ENCODE measurements at regions not wholly inside any gene's neighbourhood (a gene's known extent, or its start where the extent isn't known, plus 50 kb on each side); places are given as distances from the start of the nearest gene placed in this dataset.

- no peak for DNase-seq (ENCODE audit: low read depth in 4 of 4, low spot score in 3 of 4)
Observed at GRCh38 chr2:128731994-128732650, 413.5 kb upstream of the HS6ST1 start.

- DNase-seq (ENCODE audit: low read depth in 4 of 4, low spot score in 3 of 4), result no peak
Observed at GRCh38 chr2:128732976-128733431, 414.3 kb upstream of the HS6ST1 start.

- no peak for DNase-seq (ENCODE audit: low read depth in 4 of 4, low spot score in 3 of 4)
Observed at GRCh38 chr2:128733450-128733849, 414.8 kb upstream of the HS6ST1 start.

GRCh38 chr2:128734521-128735295 is 416.0 kb upstream of the HS6ST1 start:
- no peak for DNase-seq (ENCODE audit: low read depth in 4 of 4, low spot score in 3 of 4)

DNA sequence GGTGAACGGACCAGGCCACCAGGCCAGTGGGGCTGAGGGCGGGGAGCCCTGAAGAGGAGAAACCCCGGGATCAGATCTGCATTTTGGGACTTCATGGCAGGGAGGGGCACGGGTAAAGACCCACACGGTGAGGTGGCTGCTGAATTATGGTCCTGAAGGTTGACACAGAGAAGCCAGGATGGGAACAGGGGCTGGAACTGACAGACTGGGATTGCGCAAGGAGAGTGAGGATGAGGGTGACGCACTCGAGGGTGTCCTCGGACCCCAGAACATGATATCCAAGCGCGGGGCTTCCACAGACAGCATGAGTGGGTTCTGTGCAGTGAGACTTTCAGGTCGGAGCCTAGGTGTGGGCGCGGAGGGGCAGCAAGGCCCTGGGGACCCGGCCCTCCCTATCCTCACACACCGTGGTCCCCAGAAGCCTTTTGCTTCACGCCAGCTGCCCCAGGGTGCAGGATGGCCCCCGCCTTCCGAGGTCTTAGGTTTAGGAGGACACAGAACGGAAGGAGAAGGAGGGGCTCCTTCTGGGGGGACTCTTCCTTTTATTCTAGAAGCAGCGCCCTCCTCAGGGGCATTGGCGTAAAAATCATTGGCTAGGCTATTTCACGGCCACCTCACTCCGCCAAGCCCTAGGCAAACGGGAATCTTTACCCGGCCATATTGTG is 416.8 kb upstream of the HS6ST1 start:
- DNase-seq (ENCODE audit: low read depth in 4 of 4, low spot score in 3 of 4), result no peak

- DNase-seq (ENCODE audit: low read depth in 4 of 4, low spot score in 3 of 4), result no peak
Observed at GRCh38 chr2:128736046-128736688, 417.5 kb upstream of the HS6ST1 start.

DNA sequence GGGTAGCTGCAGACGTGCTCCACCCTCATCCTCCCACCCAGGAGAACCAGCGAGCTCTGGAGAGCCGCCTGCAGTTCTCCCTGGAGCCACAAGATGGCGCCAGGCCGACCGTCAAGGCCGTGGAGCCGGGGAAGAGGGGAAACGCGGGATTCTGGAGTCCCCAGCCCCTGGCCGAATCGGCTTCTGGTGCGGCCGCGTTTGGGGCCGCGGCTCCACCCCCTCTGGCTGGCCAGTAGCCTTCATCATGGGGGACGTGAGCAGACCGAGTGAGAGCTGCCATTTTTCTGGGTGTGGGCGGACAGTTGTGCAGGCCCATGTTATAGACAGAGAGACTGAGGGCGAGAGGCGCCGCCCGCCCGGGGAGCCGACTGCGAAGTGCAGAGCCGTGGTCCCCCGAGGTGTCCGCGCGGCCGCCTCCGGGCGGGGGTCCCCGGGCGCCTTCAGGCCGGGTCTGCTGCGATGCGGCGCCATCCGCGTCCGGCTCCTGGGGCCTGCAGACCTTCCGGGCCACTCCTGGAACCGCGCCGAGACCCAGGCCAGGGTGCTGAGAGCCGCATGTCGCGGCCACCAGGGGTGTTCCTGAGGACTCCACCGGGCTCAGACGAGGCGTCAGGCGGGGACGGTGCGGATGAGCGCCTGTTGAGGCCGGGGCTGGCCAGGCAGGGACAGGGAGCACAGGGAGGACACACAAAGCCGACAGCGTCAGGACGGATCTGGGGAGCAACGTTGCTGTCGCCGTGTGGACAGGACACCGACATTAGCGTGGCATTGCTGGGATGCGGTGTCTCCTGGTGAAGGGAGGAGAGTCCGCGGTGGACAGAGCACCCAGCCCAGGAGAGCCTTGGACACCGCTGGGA is 418.2 kb upstream of the HS6ST1 start:
- DNase-seq (ENCODE audit: low read depth in 4 of 4, low spot score in 3 of 4), result peak in 3 of 4 donors; percentile 72 to 78 (median 74)

DNA sequence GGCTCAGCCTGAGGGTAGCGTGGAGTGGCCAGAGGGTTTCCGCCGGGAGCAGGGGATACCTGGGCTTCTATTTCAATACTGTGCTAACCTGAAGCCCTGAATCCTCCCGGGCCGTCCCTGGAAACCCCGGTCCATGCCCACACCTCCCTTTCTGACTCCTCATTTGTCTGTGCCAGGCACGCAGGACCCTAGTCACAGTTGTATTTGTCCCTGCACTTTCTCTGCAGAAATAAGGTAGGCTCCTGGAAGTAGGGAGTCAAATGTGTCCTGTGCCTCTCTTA is 418.8 kb upstream of the HS6ST1 start:
- no peak for DNase-seq (ENCODE audit: low read depth in 4 of 4, low spot score in 3 of 4)

DNA sequence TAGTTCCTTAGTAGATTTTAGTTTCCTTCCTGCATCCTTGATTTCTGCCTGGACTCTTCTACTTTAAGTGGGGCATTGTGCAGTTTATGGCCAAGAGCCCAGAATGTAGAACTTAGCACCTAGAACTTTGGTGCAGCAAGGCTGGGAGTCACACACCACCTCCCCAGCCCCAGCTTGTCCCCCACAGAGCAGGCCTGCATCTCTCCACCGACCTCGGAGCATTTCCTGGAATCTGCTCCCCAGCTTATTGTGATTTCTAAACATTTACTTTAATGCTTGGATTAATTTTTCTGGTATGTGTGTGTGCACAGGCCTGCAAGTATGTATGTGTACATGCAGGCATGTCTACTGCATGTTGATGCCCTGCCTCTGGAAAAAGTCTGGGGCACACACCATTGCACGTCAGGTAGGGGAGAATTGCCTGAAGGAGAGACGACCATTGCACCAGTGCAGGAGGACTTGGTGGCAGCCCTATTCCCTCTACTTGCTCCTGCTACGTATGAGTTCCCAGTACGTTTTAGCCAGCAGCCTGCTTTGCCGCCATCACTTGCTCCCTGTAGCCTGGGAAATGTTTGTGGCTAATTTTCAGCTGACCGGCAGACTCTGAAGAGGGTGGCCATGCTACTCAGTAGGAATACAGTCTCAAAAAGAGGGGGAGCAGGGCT is 419.9 kb upstream of the HS6ST1 start:
- DNase-seq (ENCODE audit: low read depth in 4 of 4, low spot score in 3 of 4), result no peak

DNA sequence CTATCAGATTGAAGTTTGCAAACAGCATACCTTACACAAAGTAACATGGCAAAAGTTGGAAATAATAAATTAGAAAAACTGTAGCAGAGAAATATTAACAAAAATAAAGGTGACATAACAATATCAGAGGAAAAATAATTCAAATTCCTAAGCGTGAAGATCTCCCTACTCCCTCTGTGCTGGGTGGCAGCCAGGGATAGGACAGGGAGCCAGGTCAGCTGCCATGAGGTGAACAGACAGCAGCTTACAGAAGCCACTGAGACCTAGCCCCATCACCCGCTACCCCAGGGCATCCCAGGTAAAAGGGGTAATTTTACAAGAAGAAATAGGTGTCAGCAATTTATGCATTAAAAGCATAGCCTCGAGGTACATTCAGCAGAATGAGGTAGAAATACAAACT is 423.8 kb upstream of the HS6ST1 start:
- no peak for DNase-seq (ENCODE audit: low read depth in 4 of 4, low spot score in 3 of 4)

DNA sequence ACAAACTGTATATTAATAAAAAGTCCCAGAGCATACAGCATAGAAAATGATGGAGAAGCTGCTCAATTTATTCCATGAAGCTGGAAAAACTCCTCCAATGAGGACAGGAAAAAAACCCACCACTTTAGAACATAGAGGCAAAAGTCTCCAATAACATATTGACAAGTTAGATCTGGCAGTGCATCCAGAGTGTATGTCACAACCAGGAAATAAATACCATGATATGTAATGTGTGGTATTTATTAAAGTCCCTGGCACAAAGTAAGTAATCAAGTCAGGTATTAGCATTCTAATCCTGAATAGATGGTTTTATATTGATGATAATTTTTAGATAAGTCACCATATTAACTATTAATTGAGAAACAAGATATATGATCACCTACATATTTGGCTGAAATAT is 427.3 kb upstream of the HS6ST1 start:
- DNase-seq (ENCODE audit: low read depth in 4 of 4, low spot score in 3 of 4), result no peak

DNA sequence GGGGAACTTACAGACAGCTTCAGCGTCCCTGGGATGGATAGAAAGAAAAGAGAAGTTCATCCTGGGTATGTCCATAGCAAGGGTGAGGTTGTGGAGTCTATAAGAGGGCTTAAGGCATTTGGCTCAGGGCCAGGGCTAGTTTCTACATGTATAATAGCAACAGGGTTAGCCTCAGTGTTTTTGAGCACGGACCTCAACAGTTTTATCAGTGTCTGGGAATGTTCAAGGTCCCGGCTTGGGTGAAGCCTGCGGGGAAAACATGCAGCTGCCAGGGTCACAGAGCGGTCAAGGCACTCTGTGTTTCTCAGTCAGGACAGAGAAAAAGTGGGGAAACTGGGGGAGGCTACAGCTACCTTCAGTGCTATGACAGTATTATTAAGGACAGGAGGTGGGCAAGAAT is 427.7 kb upstream of the HS6ST1 start:
- DNase-seq (ENCODE audit: low read depth in 4 of 4, low spot score in 3 of 4), result peak in 1 of 4 donors; percentile 36

DNA sequence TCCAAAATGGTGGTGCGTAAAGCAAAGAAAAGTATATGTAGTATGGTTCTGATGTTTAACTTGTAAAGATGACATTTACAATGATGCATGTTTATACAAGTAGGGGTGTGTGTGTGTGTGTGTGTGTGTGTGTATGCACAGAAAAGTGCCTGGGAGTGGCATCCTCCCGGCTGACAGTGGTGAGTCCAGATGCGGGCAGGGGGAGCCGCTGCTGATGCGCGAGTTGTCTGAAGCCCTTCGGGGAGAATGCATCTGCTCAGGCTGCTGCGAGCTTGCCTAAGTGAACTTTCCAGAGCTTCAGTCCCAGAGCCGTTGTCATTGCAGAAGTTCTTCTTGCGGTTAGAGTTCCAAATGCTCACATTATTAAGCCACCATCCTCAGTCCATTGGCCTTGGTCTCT is 429.7 kb upstream of the HS6ST1 start:
- DNase-seq (ENCODE audit: low read depth in 4 of 4, low spot score in 3 of 4), result no peak

GRCh38 chr2:128748835-128749605 is 430.4 kb upstream of the HS6ST1 start:
- no peak for DNase-seq (ENCODE audit: low read depth in 4 of 4, low spot score in 3 of 4)

- no peak for DNase-seq (ENCODE audit: low read depth in 4 of 4, low spot score in 3 of 4)
Observed at GRCh38 chr2:128750328-128751165, 431.9 kb upstream of the HS6ST1 start.

DNA sequence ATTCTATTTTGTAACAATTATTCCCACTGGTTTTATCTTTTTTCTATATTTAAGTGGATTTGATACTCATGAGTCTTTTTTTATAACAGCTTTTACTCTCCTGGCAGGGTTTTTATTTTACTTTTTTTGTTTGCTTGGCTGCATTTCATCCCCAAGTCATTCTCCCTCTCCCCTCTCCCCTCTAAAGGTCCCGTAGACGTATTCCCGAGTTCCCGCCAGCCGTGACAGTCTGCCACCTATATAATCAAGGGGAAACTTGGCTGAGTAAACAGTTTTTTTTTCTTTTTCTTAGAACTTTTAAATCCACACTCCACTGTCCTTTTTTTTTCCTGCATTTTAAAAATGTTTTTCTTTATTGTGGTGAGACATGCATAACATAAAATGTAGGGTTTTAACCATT is 433.1 kb upstream of the HS6ST1 start:
- DNase-seq (ENCODE audit: low read depth in 4 of 4, low spot score in 3 of 4), result no peak

DNA sequence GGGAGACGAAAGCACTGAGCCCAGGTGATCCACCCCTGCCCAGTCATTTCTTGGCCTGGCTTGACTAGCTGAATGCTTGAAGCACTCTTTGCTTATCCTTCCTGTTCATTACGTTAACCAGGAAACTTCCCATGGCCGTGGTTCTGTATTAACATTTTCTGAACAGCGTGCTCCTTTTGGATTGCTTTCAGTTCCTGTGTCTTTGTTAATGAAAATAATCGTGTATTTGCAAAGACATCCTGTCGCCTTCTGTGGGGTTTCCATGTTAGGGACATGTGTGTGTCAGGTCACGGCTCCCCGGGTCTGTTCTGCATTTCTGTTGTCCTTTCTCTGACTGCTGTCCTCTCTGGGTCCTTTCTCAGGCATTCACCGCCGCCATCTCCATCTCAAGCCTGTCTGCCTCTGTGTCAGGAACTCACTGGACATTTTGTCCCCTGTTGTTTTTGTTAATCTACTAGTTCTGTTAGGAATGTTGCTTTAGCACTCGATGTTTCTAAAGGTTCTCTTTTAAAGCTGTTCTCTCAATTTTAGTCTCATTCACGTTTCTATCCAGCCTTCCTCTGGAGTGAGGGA is 434.1 kb upstream of the HS6ST1 start:
- no peak for DNase-seq (ENCODE audit: low read depth in 4 of 4, low spot score in 3 of 4)

GRCh38 chr2:128753321-128753720 is 434.7 kb upstream of the HS6ST1 start:
- DNase-seq (ENCODE audit: low read depth in 4 of 4, low spot score in 3 of 4), result no peak
